Neural progenitor cell (in vitro differentiated cells): ENCODE measurements at regions not wholly inside any gene's neighbourhood (a gene's known extent, or its start where the extent isn't known, plus 50 kb on each side); places are given as distances from the start of the nearest gene placed in this dataset.

Experiments used
- DNase-seq: peaks from one replicate; pipeline ENCODE4 v3.0.0-alpha.2; 2016; ENCODE audit warnings: low spot score
- H2AFZ ChIP-seq: fragments of 200-600 bp; sonication (generic); replicated peaks from 2 replicates; pipeline ENCODE4 v1.6.1; 2016; ENCODE audit warnings: antibody characterized with exemption
- H3F3A ChIP-seq: fragments of 200-600 bp; sonication (generic); 2 replicates; pipeline ENCODE4 v1.6.1; 2016; ENCODE audit warnings: antibody characterized with exemption, low read depth
- H3K27ac ChIP-seq: fragments of 200-600 bp; sonication (generic); 2 replicates; pipeline ENCODE4 v1.5.1; 2016; ENCODE audit warnings: mild to moderate bottlenecking
- H3K27me3 ChIP-seq: fragments of 200-600 bp; sonication (generic); 2 replicates; pipeline ENCODE4 v1.6.1; 2016; ENCODE audit warnings: mild to moderate bottlenecking, moderate library complexity
- H3K36me3 ChIP-seq: fragments of 200-600 bp; sonication (generic); 2 replicates; pipeline ENCODE4 v1.5.1; 2016
- H3K4me1 ChIP-seq: fragments of 200-600 bp; sonication (generic); 2 replicates; pipeline ENCODE4 v1.6.1; 2016; ENCODE audit warnings: mixed run types
- H3K4me2 ChIP-seq: fragments of 200-600 bp; sonication (generic); 2 replicates; pipeline ENCODE4 v1.6.1; 2016
- H3K4me3 ChIP-seq: fragments of 200-600 bp; sonication (generic); 2 replicates; pipeline ENCODE4 v1.5.1; 2016
- H3K79me2 ChIP-seq: fragments of 200-600 bp; sonication (generic); 2 replicates; pipeline ENCODE4 v1.6.1; 2016; ENCODE audit warnings: low read depth
- H3K9ac ChIP-seq: fragments of 200-600 bp; sonication (generic); 2 replicates; pipeline ENCODE4 v1.6.1; 2016
- H3K9me3 ChIP-seq: fragments of 200-600 bp; sonication (generic); 2 replicates; pipeline ENCODE4 v1.5.1; 2016; ENCODE audit warnings: low read depth
- H4K20me1 ChIP-seq: fragments of 200-600 bp; sonication (generic); 2 replicates; pipeline ENCODE4 v1.6.1; 2016; ENCODE audit warnings: low read depth
- H3K27ac Mint-ChIP-seq: 3 replicates; pipeline ENCODE4 v1.8.0; 2021; ENCODE audit warnings: mixed read lengths
- H3K27me3 Mint-ChIP-seq: 2 replicates; pipeline ENCODE4 v1.8.0; 2022; ENCODE audit warnings: low read depth, mild to moderate bottlenecking, inconsistent platforms, moderate library complexity, mixed read lengths; ENCODE audit not compliant: insufficient read depth
- H3K36me3 Mint-ChIP-seq: 3 replicates; pipeline ENCODE4 v1.8.0; 2021; ENCODE audit warnings: mixed read lengths
- H3K4me1 Mint-ChIP-seq: 3 replicates; pipeline ENCODE4 v1.8.0; 2021; ENCODE audit warnings: mixed read lengths
- H3K4me3 Mint-ChIP-seq: 3 replicates; pipeline ENCODE4 v1.8.0; 2021; ENCODE audit warnings: mild to moderate bottlenecking, moderate library complexity, mixed read lengths
- H3K9me3 Mint-ChIP-seq: 3 replicates; pipeline ENCODE4 v1.8.0; 2020; ENCODE audit warnings: mixed read lengths
- EZH2 ChIP-seq: fragments of 200-600 bp; sonication (generic); IDR thresholded peaks from 2 replicates; pipeline ENCODE4 v1.6.1; 2017; ENCODE audit warnings: antibody characterized with exemption, mild to moderate bottlenecking, moderate library complexity
- EZH2phosphoT487 ChIP-seq: fragments of 200-600 bp; sonication (generic); IDR thresholded peaks from 2 replicates; pipeline ENCODE4 v1.6.1; 2017; ENCODE audit warnings: antibody characterized with exemption
- TF ChIP-seq, protein P1 (sequence below): fragments of 200-600 bp; sonication (generic); IDR thresholded peaks from 2 replicates; pipeline ENCODE4 v1.5.1; 2017; ENCODE audit warnings: antibody characterized with exemption, mild to moderate bottlenecking

DNA sequence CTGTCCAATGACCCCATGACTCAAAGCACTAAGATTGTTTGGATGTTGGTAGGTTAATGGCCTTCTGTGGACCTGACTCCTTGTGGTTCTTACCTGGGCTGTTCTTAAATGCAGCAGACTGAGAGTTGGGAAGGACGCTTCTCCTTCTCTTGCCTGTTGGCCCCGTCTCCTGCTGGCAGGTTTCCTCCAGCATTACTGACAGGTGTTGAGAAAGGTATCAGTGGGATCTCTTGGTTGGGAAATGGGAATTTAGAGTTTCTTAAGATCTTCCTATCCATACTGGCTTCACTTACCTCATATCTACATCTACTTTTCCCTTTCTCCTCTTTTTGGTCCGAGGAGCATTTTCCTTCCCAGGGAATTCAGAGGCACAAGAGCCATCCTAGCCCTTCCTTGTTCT is 57.9 kb downstream of the TET3 start:
- Histone ChIP-seq H2AFZ (no peak overlapping the region), H3K9ac (no peak overlapping the region), H3K27me3 (no peaks in the 10 kb centered on the region), H3F3A (no peaks in the 10 kb centered on the region), H3K4me1 (no peaks in the 10 kb centered on the region), H3K4me2 (no peak overlapping the region), H4K20me1 (peaks cover 61% of the 10 kb centered on the region), H3K27ac (no peak overlapping the region), H3K9me3 (no peaks in the 10 kb centered on the region), H3K79me2 (peaks cover 12% of the 10 kb centered on the region), H3K36me3 (no peaks in the 10 kb centered on the region), H3K4me3 (no peak overlapping the region)
- no peak for DNase-seq
- H3K4me3 Mint-ChIP-seq = no peak overlapping the region
- H3K27me3 Mint-ChIP-seq = peaks cover 2% of the 10 kb centered on the region
- H3K27ac Mint-ChIP-seq = no peak overlapping the region
- no peaks in the 10 kb centered on the region for H3K9me3 Mint-ChIP-seq
- no peak for TF ChIP-seq EZH2phosphoT487
- TF ChIP-seq, protein P1, sequence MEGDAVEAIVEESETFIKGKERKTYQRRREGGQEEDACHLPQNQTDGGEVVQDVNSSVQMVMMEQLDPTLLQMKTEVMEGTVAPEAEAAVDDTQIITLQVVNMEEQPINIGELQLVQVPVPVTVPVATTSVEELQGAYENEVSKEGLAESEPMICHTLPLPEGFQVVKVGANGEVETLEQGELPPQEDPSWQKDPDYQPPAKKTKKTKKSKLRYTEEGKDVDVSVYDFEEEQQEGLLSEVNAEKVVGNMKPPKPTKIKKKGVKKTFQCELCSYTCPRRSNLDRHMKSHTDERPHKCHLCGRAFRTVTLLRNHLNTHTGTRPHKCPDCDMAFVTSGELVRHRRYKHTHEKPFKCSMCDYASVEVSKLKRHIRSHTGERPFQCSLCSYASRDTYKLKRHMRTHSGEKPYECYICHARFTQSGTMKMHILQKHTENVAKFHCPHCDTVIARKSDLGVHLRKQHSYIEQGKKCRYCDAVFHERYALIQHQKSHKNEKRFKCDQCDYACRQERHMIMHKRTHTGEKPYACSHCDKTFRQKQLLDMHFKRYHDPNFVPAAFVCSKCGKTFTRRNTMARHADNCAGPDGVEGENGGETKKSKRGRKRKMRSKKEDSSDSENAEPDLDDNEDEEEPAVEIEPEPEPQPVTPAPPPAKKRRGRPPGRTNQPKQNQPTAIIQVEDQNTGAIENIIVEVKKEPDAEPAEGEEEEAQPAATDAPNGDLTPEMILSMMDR = no peak
- TF ChIP-seq EZH2 = no peak
- peaks cover 13% of the 10 kb centered on the region for H3K36me3 Mint-ChIP-seq
- H3K4me1 Mint-ChIP-seq = peaks cover 8% of the 10 kb centered on the region

DNA sequence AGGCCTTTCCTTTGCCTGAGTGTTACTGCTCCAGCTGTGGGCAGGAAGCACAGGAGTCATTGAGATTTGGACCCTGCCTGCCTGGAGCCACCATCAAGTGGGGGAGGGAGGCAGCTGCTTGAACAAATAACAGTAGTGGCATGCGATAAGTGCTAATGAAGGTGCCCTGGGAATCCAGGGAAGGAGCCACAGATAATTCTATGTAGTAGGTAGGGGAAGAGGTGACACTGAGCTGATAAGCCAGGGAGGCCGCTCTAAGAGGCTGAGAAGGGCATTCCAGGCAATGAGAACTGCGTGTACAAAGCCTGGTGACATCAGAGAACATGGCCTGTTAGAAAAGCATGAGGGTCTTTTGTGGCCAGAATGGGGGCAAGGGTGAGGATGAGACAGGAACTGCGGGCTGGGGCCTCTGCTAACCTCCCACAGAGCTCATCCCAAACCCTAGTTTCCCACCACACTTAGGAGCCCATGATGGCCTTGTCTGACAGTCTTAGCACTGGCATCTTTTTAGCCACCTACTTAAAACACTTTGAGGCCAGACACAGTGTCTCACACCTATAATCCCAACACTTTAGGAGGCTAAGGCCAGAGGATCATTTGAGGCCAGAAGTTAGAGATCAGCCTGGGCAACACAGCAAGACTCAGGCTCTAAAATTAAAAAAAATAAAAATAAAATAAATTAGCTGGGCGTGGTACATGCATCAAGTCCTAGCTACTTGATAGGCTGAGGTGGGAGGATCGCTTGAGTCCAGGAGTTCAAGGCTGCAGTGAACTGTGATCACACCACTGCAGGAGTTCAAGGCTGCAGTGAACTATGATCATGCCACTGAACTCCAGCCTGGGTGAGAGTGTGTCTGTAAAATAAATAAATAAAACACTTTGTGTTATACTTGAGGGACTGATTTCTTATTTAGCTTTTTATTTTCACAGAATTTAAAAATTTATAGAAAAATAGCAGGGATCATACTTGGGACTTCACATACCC is 58.9 kb downstream of the TET3 start:
- Histone ChIP-seq H3K27ac (no peak overlapping the region), H3K36me3 (no peaks in the 10 kb centered on the region), H2AFZ (no peak overlapping the region), H3K27me3 (no peaks in the 10 kb centered on the region), H3K4me3 (no peak overlapping the region), H3F3A (no peaks in the 10 kb centered on the region), H3K4me2 (no peak overlapping the region), H3K4me1 (no peaks in the 10 kb centered on the region), H3K79me2 (peaks cover 2% of the 10 kb centered on the region), H4K20me1 (peaks cover 54% of the 10 kb centered on the region), H3K9ac (no peak overlapping the region), H3K9me3 (no peaks in the 10 kb centered on the region)
- H3K4me3 Mint-ChIP-seq = no peak overlapping the region
- TF ChIP-seq EZH2 (no peak), EZH2phosphoT487 (no peak)
- TF ChIP-seq, protein P1 = no peak
- no peaks in the 10 kb centered on the region for H3K9me3 Mint-ChIP-seq
- peaks cover 2% of the 10 kb centered on the region for H3K27me3 Mint-ChIP-seq
- DNase-seq = no peak
- H3K4me1 Mint-ChIP-seq = peaks cover 10% of the 10 kb centered on the region
- peaks cover 19% of the 10 kb centered on the region for H3K36me3 Mint-ChIP-seq
- H3K27ac Mint-ChIP-seq = no peak overlapping the region

DNA sequence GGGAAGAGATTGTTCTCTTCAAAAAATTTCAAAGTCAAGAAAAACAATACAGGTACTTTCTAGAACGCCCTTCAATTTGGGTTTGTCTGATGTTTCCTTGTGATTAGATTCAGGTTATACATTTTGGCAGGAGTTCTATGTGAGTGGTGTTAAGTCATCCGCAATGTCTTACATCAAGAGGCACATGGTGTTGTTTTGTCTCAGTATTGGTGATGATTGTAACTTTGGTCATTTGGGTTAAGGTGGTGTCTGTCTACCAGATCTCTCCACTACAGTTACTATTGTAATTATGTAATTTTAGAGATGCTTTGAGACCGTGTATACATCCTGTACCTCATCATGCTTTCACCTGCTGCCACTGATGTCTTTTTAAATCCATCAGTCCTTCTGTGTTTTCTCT is 60.3 kb downstream of the TET3 start:
- Histone ChIP-seq H3K27me3 (no peaks in the 10 kb centered on the region), H3K4me1 (no peaks in the 10 kb centered on the region), H4K20me1 (peaks cover 55% of the 10 kb centered on the region), H2AFZ (no peak overlapping the region), H3K9me3 (no peaks in the 10 kb centered on the region), H3K36me3 (no peaks in the 10 kb centered on the region), H3K9ac (no peak overlapping the region), H3K79me2 (no peaks in the 10 kb centered on the region), H3K4me2 (no peak overlapping the region), H3K4me3 (no peak overlapping the region), H3F3A (no peaks in the 10 kb centered on the region), H3K27ac (no peak overlapping the region)
- Mint-ChIP-seq H3K4me1 (peaks cover 12% of the 10 kb centered on the region), H3K27ac (no peak overlapping the region), H3K36me3 (peaks cover 22% of the 10 kb centered on the region), H3K9me3 (no peaks in the 10 kb centered on the region), H3K4me3 (no peak overlapping the region), H3K27me3 (peaks cover 2% of the 10 kb centered on the region)
- TF ChIP-seq EZH2 (no peak), EZH2phosphoT487 (no peak)
- TF ChIP-seq, protein P1 = no peak
- no peak for DNase-seq
